WTC11 (cell line): ENCODE measurements at regions not wholly inside any gene's neighbourhood (a gene's known extent, or its start where the extent isn't known, plus 50 kb on each side); places are given as distances from the start of the nearest gene placed in this dataset.

ENCODE experiments used
- ATAC-seq: fragments of 200-7000 bp; cut with Tn5 transposase; 2 replicates; pipeline ENCODE4 v1.10.0; 2021; ENCODE audit warnings: mild to moderate bottlenecking, moderate library complexity
- CTCF ChIA-PET: fragments of 300-600 bp; sonication (Branson Sonifier 250); formaldehyde crosslinking; loops from one replicate; lab custom pipeline; 2021; ENCODE audit warnings: antibody characterized with exemption; lab: Charles Lee
- POLR2A ChIA-PET: fragments of 350-600 bp; sonication (Branson Sonifier 250); formaldehyde crosslinking; loops from one replicate; lab custom pipeline; 2021; ENCODE audit warnings: antibody characterized with exemption; lab: Charles Lee
- DNase-seq: peaks from one replicate; pipeline ENCODE4 v3.0.0; 2021; ENCODE audit warnings: low spot score
- H3K27ac Mint-ChIP-seq: 2 replicates; pipeline ENCODE4 v1.8.0; 2021; ENCODE audit warnings: mixed read lengths
- H3K27me3 Mint-ChIP-seq: 2 replicates; pipeline ENCODE4 v1.8.0; 2021; ENCODE audit warnings: low read depth, mild to moderate bottlenecking, moderate library complexity, mixed read lengths
- H3K36me3 Mint-ChIP-seq: 2 replicates; pipeline ENCODE4 v1.8.0; 2021; ENCODE audit warnings: mixed read lengths
- H3K4me1 Mint-ChIP-seq: 2 replicates; pipeline ENCODE4 v1.8.0; 2022; ENCODE audit warnings: mixed read lengths
- H3K4me3 Mint-ChIP-seq: 2 replicates; pipeline ENCODE4 v1.8.0; 2021; ENCODE audit warnings: mild to moderate bottlenecking, moderate library complexity, mixed read lengths
- H3K9me3 Mint-ChIP-seq: 2 replicates; pipeline ENCODE4 v1.8.0; 2021; ENCODE audit warnings: mixed read lengths
- ATF3 ChIP-seq: sonication (generic); formaldehyde crosslinking; conservative IDR thresholded peaks from 2 replicates; pipeline ENCODE4 v1.8.1; 2022; ENCODE audit warnings: mild to moderate bottlenecking, missing genetic modification reagents
- ATF6 ChIP-seq: sonication (generic); formaldehyde crosslinking; IDR thresholded peaks from 2 replicates; pipeline ENCODE4 v1.8.1; 2023; ENCODE audit warnings: mild to moderate bottlenecking, missing genetic modification reagents
- CBFB ChIP-seq: sonication (generic); formaldehyde crosslinking; IDR thresholded peaks from 2 replicates; pipeline ENCODE4 v1.8.1; 2022; ENCODE audit warnings: mild to moderate bottlenecking, low read depth, missing genetic modification reagents
- CTCF ChIP-seq: fragments of 200-600 bp; IDR thresholded peaks from 2 replicates; pipeline ENCODE4 v1.8.0; 2022; ENCODE audit warnings: antibody characterized with exemption
- FOXP4 ChIP-seq: sonication (generic); formaldehyde crosslinking; IDR thresholded peaks from 2 replicates; pipeline ENCODE4 v1.8.0; 2022; ENCODE audit warnings: mild to moderate bottlenecking, missing genetic modification reagents
- HMGA2 ChIP-seq: fragments of 250-450 bp; sonication (Bioruptor Pico); IDR thresholded peaks from 2 replicates; pipeline ENCODE4 v1.4.0; 2021; ENCODE audit warnings: mild to moderate bottlenecking, moderate library complexity
- KAT7 ChIP-seq: sonication (generic); formaldehyde crosslinking; IDR thresholded peaks from 2 replicates; pipeline ENCODE4 v1.8.1; 2023; ENCODE audit warnings: missing genetic modification reagents, mild to moderate bottlenecking, borderline replicate concordance
- SOX15 ChIP-seq: fragments of 250-450 bp; sonication (Bioruptor Pico); IDR thresholded peaks from 2 replicates; pipeline ENCODE4 v1.9.0; 2021; ENCODE audit warnings: mild to moderate bottlenecking
- SP1 ChIP-seq: sonication (generic); formaldehyde crosslinking; conservative IDR thresholded peaks from 2 replicates; pipeline ENCODE4 v1.8.1; 2022; ENCODE audit warnings: missing genetic modification reagents
- TEAD4 ChIP-seq: sonication (generic); formaldehyde crosslinking; IDR thresholded peaks from 2 replicates; pipeline ENCODE4 v1.8.0; 2022; ENCODE audit warnings: mild to moderate bottlenecking, missing genetic modification reagents
- USF2 ChIP-seq: sonication (generic); formaldehyde crosslinking; IDR thresholded peaks from 2 replicates; pipeline ENCODE4 v1.8.1; 2023; ENCODE audit warnings: mild to moderate bottlenecking, missing genetic modification reagents, moderate library complexity
- ZNF281 ChIP-seq: sonication (generic); formaldehyde crosslinking; IDR thresholded peaks from 2 replicates; pipeline ENCODE4 v1.8.0; 2023; ENCODE audit warnings: mild to moderate bottlenecking, missing genetic modification reagents
- ZNF396 ChIP-seq: fragments of 250-450 bp; sonication (Bioruptor Pico); IDR thresholded peaks from 2 replicates; pipeline ENCODE4 v1.8.0; 2021; ENCODE audit warnings: mild to moderate bottlenecking, moderate library complexity, borderline replicate concordance
- ZNF425 ChIP-seq: fragments of 250-450 bp; sonication (Bioruptor Pico); conservative IDR thresholded peaks from 2 replicates; pipeline ENCODE4 v1.9.0; 2021; ENCODE audit warnings: mild to moderate bottlenecking
- ZNF512 ChIP-seq: sonication (generic); formaldehyde crosslinking; IDR thresholded peaks from 2 replicates; pipeline ENCODE4 v1.8.1; 2022; ENCODE audit warnings: missing genetic modification reagents, borderline replicate concordance

GRCh38 chr16:72722552-72722951, 325.4 kb downstream of the ZFHX3 start (continued):
- no peak for TF ChIP-seq ATF6
- 0 out of 2 replicates have a peak, but pooled peaks have one; percentile 38 for TF ChIP-seq SP1 (CRISPR knock-in tag)
- TF ChIP-seq TEAD4 (CRISPR knock-in tag) = no peak
- TF ChIP-seq HMGA2 (CRISPR knock-in tag) = no peak
- peak; percentile 67; the same call in 1 of the 2 replicates for TF ChIP-seq FOXP4 (CRISPR knock-in tag)
- TF ChIP-seq KAT7 (CRISPR knock-in tag) = no peak
- no peak for TF ChIP-seq ZNF512

- Mint-ChIP-seq H3K36me3 (no peaks in the 10 kb centered on the region), H3K4me1 (peaks cover 40% of the 10 kb centered on the region)
- no peak for TF ChIP-seq ATF6
- TF ChIP-seq CBFB = no peak
- TF ChIP-seq ATF3 = no peak
- no peak for TF ChIP-seq USF2 (CRISPR knock-in tag)
- no peak for TF ChIP-seq HMGA2 (CRISPR knock-in tag)
- TF ChIP-seq ZNF281 (CRISPR knock-in tag) = no peak
- TF ChIP-seq CTCF = no peak
- TF ChIP-seq ZNF396 = no peak
- TF ChIP-seq ZNF425 (CRISPR knock-in tag) = no peak
- TF ChIP-seq SOX15 (CRISPR knock-in tag) = no peak
- TF ChIP-seq, all 79 proteins: peak for 0
- Mint-ChIP-seq H3K4me3 (peak overlapping the region; percentile 46; the same call in 1 of the 2 replicates), H3K27me3 (no peaks in the 10 kb centered on the region), H3K9me3 (no peaks in the 10 kb centered on the region), H3K27ac (no peak overlapping the region)
- peak; percentile 37 for ATAC-seq
- ChIA-PET POLR2A (interaction anchor here (0.6 kb wide), 1 partner anchor 314 kb away, joined by 5 read pairs; no protein-coding TSS in a partner anchor), CTCF (interaction anchor here (2.9 kb wide), 1 partner anchor 111 kb away, joined by 12 read pairs; no protein-coding TSS in a partner anchor)
- DNase-seq = no peak
Observed at GRCh38 chr16:72721981-72722380, 325.9 kb downstream of the ZFHX3 start.
